Neutrophil (primary cell): ENCODE measurements at regions not wholly inside any gene's neighbourhood (a gene's known extent, or its start where the extent isn't known, plus 50 kb on each side); places are given as distances from the start of the nearest gene placed in this dataset.

Experiments used
- H3K27ac ChIP-seq: fragments of 200-600 bp; sonication (generic); 2 replicates; pipeline ENCODE4 v1.5.1; 2016; ENCODE audit warnings: mild to moderate bottlenecking, moderate library complexity
- H3K27me3 ChIP-seq: fragments of 200-600 bp; sonication (generic); 2 replicates; pipeline ENCODE4 v1.6.0; 2016; ENCODE audit warnings: mild to moderate bottlenecking
- H3K36me3 ChIP-seq: fragments of 200-600 bp; sonication (generic); 2 replicates; pipeline ENCODE4 v1.5.1; 2017
- H3K4me1 ChIP-seq, 2 experiments: fragments of 200-600 bp in 1 of 2; sonication (generic) in 1 of 2; 1 replicate in 1 of 2; 2 replicates in 1 of 2; pipeline versions ENCODE4 v1.5.1 to v1.6.1; 2013 to 2016; ENCODE audit warnings: low read depth in 1 of 2, low read length in 1 of 2, mild to moderate bottlenecking in 1 of 2, moderate library complexity in 1 of 2; ENCODE audit not compliant: control insufficient read depth in 1 of 2, insufficient read depth in 1 of 2
- H3K4me3 ChIP-seq, 2 experiments: fragments of 200-600 bp in 1 of 2; sonication (generic) in 1 of 2; 1 replicate in 1 of 2; 2 replicates in 1 of 2; pipeline ENCODE4 v1.5.1; 2013 to 2016; ENCODE audit warnings: low read depth in 1 of 2, low read length in 1 of 2, mild to moderate bottlenecking in 1 of 2, moderate library complexity in 1 of 2
- H3K9me3 ChIP-seq: fragments of 200-600 bp; sonication (generic); 2 replicates; pipeline ENCODE4 v1.5.1; 2016
- CTCF ChIP-seq: fragments of 200-600 bp; sonication (generic); IDR thresholded peaks from 2 replicates; pipeline ENCODE4 v1.5.1; 2016; ENCODE audit warnings: antibody characterized with exemption

GRCh38 chr19:31205887-31206518 is 143.2 kb downstream of the TSHZ3 start:
- Histone ChIP-seq H3K9me3 (no peaks in the 10 kb centered on the region), H3K27ac (no peak overlapping the region), H3K4me3 (no peak overlapping the region), H3K36me3 (no peaks in the 10 kb centered on the region), H3K27me3 (peaks cover 28% of the 10 kb centered on the region), H3K4me1 (peaks cover 12 to 19% of the 10 kb centered on the region in 2 experiments)
- TF ChIP-seq CTCF: no peak

GRCh38 chr19:31204115-31204514 is 145.1 kb downstream of the TSHZ3 start:
- Histone ChIP-seq H3K36me3 (no peaks in the 10 kb centered on the region), H3K4me1 (peaks cover 12 to 14% of the 10 kb centered on the region in 2 experiments), H3K27ac (no peak overlapping the region), H3K4me3 (no peak overlapping the region), H3K27me3 (peaks cover 34% of the 10 kb centered on the region), H3K9me3 (no peaks in the 10 kb centered on the region)
- TF ChIP-seq CTCF: no peak

GRCh38 chr19:31185261-31185660 is 164.0 kb downstream of the TSHZ3 start:
- TF ChIP-seq CTCF: no peak
- H3K4me1 ChIP-seq: no peaks in the 10 kb centered on the region
- H3K36me3 ChIP-seq: no peaks in the 10 kb centered on the region
- no peak overlapping the region for H3K27ac ChIP-seq
- H3K9me3 ChIP-seq: no peaks in the 10 kb centered on the region
- H3K27me3 ChIP-seq: no peaks in the 10 kb centered on the region
- no peak overlapping the region for H3K4me3 ChIP-seq

- no peaks in the 10 kb centered on the region for H3K9me3 ChIP-seq
These were observed 167.7 kb downstream of the TSHZ3 start for GRCh38 chr19:31181535-31181934.

GRCh38 chr19:31180907-31181306 is 168.3 kb downstream of the TSHZ3 start:
- Histone ChIP-seq H3K27me3 (peaks cover 6% of the 10 kb centered on the region), H3K9me3 (no peaks in the 10 kb centered on the region), H3K4me3 (no peak overlapping the region), H3K36me3 (no peaks in the 10 kb centered on the region), H3K4me1 (no peaks in the 10 kb centered on the region), H3K27ac (no peak overlapping the region)
- TF ChIP-seq CTCF: no peak

More at GRCh38 chr19:31181535-31181934, 167.7 kb downstream of the TSHZ3 start:
- no peaks in the 10 kb centered on the region for H3K4me1 ChIP-seq
- no peak overlapping the region for H3K4me3 ChIP-seq
- H3K36me3 ChIP-seq: no peaks in the 10 kb centered on the region
- peaks cover 6% of the 10 kb centered on the region for H3K27me3 ChIP-seq
- TF ChIP-seq CTCF: no peak
- no peak overlapping the region for H3K27ac ChIP-seq
